HUDEP-2 (cell line): ENCODE measurements at regions not wholly inside any gene's neighbourhood (a gene's known extent, or its start where the extent isn't known, plus 50 kb on each side); places are given as distances from the start of the nearest gene placed in this dataset.
"Not testable (repeated sequence)": the region's sequence is repeated elsewhere in the genome, so short reads cannot be mapped to it uniquely, and the experiment has no call there.

ENCODE experiments used
- DNase-seq, 76 experiments: peaks; one replicate each; lab custom pipeline; 2025; ENCODE audit not compliant: unreplicated experiment in 76 of 76; lab: John Stamatoyannopoulos, UW

DNA sequence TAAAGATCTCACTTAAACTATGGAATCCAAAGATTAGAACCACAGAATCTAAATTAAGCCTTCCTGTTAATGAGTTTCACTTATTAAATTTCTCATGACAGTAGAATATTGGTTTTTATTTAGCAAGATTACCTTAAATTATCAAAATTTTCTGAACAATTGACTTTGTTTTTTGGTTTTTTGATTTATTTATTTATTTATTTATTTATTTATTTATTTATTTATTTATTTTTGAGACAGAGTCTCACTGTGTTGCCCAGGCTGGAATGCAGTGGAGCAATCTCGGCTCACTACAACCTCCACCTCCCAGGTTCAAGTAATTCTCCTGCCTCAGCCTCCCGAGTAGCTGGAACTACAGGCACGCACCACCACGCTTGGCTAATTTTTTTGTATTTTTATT is 538.6 kb downstream of the AMY1C start:
- not testable (repeated sequence) for DNase-seq

DNA sequence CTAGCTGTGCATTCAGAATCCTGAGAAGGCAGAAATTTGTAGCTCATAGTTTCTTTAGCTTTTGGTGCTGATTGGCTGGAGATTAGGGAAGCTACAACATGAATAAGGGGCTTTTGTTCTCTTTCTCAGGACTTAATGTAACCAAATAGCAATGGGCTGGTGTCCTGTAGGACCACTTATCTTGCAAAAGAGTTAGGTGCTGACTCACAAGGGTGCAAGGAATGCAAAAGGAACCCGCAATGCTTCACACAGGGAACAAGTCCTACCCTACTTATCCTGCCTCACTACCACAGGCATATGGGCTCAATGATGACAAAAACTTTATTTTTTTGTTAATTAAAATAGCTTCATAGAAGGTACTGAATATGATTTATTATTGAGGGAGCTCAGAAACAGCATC is 541.5 kb downstream of the AMY1C start:
- DNase-seq: no peak

- DNase-seq: peak in 8 of 76 experiments; percentile 12 to 69 (median 52)
Observed at GRCh38 chr1:104294259-104294658, 544.6 kb downstream of the AMY1C start.

GRCh38 chr1:104295511-104295910 is 545.8 kb downstream of the AMY1C start:
- DNase-seq: peak in 1 of 76 experiments; percentile 1

GRCh38 chr1:104309673-104310072 is 560.0 kb downstream of the AMY1C start:
- DNase-seq: no peak

DNA sequence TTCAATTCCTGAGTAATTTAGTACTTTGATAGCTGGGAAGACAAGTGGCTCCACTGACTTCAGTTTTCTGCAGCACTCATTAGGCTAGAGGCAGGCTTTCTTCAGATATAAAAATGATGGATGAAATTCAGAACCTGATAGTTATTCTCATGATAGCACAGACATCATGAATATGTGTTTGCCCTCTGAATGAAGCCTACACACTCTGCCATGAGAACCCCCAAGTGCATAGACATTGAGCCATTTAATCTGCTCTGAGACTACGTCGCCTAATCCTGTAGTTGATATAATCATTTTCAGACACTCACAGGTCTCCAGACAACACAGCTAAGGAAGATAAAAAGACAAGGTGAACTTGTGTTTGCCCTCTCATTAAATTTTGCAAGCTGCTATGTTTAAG is 566.1 kb downstream of the AMY1C start:
- no peak for DNase-seq

DNA sequence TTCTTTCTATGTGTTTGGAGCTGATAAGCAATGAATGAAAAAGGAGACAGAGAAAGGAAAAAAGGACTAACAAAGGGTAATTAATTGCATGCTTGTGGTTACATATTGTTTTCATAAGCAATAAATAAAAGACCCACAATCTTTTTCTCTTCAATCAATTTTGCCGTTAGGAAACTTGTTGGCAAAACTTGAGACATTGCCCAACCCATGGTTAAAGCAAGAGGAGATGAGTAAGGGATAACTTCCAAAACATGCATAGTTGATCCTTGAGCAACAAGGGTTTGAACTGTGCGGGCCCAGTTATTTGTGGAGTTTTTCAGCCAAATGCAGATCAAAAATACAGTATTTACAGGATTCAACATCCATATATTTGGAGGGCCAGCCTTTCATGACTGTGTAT is 572.4 kb downstream of the AMY1C start:
- no peak for DNase-seq

DNA sequence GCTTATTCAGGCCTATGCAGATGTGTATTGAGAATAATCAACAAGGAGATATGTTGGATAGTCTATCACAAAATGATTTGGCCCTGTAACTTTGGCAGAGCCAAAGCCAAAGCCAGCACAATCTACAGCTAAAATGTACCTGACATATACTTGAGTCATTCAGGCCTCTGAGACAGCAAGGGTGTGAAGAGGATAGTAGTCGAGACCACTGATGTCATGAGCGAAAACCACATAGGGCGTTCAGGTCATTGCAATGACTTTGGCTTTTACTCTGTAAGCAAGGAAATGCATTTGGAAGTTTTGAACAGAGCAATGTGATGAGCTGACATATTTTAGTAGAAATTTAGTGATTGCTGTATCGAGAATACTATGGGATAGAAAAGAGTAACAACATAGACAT is 579.6 kb downstream of the AMY1C start:
- DNase-seq: no peak

DNA sequence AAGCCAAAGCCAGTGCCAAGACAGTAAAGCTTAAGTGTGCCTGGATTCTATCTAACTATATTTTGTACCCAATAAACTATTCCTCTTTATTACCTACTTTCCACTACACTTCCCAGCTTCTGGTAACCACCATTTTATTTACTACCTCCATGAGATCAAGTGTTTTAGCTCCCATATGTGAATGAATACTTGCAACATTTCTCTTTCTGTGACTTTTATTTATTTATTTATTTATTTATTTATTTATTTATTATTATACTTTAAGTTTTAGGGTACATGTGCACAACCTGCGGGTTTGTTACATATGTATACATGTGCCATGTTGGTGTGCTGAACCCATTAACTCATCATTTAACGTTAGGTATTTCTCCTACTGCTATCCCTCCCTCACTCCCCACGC is 582.1 kb downstream of the AMY1C start:
- no peak for DNase-seq

DNA sequence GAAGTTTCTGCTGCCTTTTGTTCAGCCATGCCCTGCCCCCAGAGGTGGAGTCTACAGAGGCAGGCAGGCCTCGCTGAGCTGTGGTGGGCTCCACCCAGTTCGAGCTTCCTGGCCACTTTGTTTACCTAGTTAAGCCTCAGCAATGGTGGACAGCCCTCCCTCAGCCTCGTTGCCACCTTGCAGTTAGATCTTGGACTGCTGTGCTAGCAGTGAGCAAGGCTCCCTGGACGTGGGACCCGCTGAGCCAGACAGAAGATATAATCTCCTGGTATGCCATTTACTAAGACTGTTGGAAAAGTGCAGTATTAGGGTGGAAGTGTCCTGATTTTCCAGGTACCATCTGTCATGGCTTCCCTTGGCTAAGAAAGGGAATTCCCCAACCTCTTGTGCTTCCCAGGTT is 588.2 kb downstream of the AMY1C start:
- DNase-seq: not testable (repeated sequence)

DNA sequence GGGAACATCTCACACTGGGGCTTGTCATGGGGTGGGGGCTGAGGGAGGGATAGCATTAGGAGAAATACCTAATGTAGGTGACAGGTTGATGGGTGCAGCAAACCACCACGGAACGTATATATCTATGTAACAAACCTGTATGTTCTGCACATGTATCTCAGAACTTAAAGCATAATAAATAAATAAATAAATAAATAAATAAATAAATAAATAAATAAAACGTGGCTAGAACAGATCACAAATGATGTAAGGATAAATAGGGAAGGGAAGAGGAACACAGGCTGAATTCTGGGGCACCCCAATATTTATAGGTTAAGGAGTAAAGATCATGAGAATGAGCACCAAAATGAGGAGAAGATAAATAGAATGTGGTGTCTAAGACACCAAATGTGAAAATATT is 592.2 kb downstream of the AMY1C start:
- DNase-seq: no peak

- DNase-seq: no peak
Observed at GRCh38 chr1:104348277-104348676, 598.6 kb downstream of the AMY1C start.

- no peak for DNase-seq
Observed at GRCh38 chr1:104353580-104353979, 603.9 kb downstream of the AMY1C start.

GRCh38 chr1:104358086-104358485 is 608.4 kb downstream of the AMY1C start:
- no peak for DNase-seq

DNA sequence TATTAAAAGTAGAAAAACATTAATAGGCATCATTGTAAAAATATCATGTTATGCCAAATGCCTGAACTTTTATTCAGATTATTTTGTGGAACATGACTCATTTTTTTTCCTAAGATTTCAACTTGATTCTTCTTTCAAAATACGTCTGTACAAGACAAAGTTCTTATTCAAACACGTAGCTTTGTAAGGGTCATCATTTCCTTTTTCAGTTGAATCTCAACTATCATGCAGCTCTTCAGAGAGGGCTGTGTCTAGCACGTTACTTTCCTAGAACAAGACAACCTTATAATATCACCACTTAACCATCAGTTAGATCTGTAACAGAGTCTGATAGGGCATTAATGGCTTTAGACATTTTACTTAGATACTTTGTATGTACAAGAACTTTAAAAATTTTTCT is 608.9 kb downstream of the AMY1C start:
- no peak for DNase-seq

DNA sequence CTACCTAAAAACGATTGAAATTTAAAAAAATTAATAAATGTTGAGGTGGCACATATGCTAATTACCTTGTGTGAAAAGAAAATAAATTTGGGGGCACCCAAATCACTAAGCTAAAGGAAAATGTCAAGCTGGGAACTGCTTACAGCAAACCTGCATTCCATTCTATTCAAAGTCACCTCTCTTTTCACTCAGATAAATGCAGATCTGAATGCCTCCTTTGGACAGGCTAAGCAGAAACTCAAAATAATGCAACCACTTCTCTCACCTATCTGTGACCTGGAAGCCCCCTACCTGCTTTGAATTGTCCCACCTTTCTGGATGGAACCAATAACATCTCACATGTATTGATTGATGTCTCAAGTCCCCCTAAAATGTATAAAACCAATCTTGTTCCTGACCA is 628.7 kb downstream of the AMY1C start:
- DNase-seq: no peak

DNA sequence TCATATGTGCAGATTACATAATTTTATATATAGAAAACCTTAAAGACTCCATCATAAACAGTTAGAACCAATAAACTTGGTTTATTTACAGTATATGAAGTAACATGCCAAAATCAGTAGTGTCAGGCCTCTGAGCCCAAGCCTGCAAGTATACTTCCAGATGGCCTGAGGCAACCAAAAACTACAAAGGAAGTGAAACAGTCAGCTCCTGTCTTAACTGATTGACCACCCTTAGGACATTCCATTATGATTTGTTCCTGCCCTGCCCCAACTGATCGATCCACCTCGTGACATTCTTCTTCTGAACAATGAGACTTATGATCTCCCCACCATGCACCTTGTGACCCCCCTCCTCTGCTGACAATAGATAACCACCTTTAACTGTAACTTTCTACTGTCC is 630.3 kb downstream of the AMY1C start:
- peak in 2 of 76 experiments; percentile 8 to 15 for DNase-seq

- no peak for DNase-seq
Observed at GRCh38 chr1:104387716-104388508, 638.2 kb downstream of the AMY1C start.

DNA sequence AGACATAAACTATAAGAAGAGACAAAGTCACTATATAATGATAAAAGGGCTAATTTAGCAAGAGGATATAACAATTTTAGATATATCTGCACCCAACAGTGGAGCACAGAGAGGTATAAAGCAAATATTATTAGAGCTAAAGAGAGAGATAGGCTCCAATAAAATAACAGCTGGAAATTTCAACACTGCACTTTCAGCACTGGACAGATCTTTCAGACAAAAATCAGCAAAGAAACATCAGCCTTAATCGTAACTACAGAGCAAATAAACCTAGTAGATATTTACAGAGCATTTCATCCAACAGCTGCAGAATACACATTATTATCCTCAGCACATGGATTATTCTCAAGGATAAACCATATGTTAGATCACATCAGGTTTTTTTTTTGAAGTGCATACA is 642.9 kb downstream of the AMY1C start:
- no peak for DNase-seq

DNA sequence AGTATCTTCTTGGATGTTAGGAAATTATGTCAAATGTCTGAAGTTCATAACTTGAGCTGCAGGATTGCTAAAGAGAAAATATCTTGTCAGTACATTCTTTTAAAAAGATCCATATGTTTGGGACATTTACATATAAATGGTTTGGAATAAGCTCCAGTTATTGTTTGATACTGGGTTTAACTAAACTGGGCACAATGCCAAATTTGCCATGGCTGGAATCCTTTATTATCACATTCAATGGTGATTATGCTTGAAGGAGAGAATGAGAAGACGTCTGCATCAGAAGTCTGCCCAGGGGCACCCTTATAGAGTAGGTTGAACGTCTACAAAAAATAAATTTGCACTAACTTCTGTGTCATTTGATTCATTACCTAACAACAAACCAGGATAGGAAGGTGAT is 652.5 kb downstream of the AMY1C start:
- no peak for DNase-seq

GRCh38 chr1:104403883-104404282 is 654.2 kb downstream of the AMY1C start:
- DNase-seq: no peak

- DNase-seq: no peak
Observed at GRCh38 chr1:104406728-104407127, 657.0 kb downstream of the AMY1C start.

- DNase-seq: no peak
Observed at GRCh38 chr1:104408268-104408667, 658.6 kb downstream of the AMY1C start.
